Adrenal gland (tissue), 5 donors: ENCODE measurements at regions not wholly inside any gene's neighbourhood (a gene's known extent, or its start where the extent isn't known, plus 50 kb on each side); places are given as distances from the start of the nearest gene placed in this dataset.
"Not testable (repeated sequence)": the region's sequence is repeated elsewhere in the genome, so short reads cannot be mapped to it uniquely, and the experiment has no call there.

ENCODE experiments used
- CTCF ChIP-seq, 6 experiments: fragments of 450-650 bp in 4 of 6; fragments of 200-600 bp in 2 of 6; sonication (generic) in 1 of 6; IDR thresholded peaks; 1 replicate in 5 of 6; 2 replicates in 1 of 6; pipeline versions ENCODE4 v1.5.1 to v1.8.0; 2016 to 2021; ENCODE audit warnings: antibody characterized with exemption in 6 of 6, mild to moderate bottlenecking in 2 of 6, moderate library complexity in 1 of 6
- POLR2A ChIP-seq, 2 donors: fragments of 450-650 bp; IDR thresholded peaks; one replicate each; pipeline ENCODE4 v1.6.1; 2017; ENCODE audit warnings: antibody characterized with exemption in 2 of 2, mild to moderate bottlenecking in 2 of 2, moderate library complexity in 1 of 2
- donor health status: DM: no; HTN: no; CAD: no.

- not testable (repeated sequence) for TF ChIP-seq CTCF, POLR2A (IDR thresholded peaks at IDR 0.05)
Measured at GRCh38 chr16:59518721-59519120, 784.6 kb upstream of the GOT2 start.
